T-helper 2 cell treated with Interferon-gamma antibody and Interleukin-4, amounts not matched to agents 5 μg/mL and 100 μg/mL, for 36 hours (primary cell): ENCODE measurements at regions not wholly inside any gene's neighbourhood (a gene's known extent, or its start where the extent isn't known, plus 50 kb on each side); places are given as distances from the start of the nearest gene placed in this dataset.

ENCODE experiments used
- DNase-seq: peaks from one replicate; pipeline ENCODE4 v3.0.0; 2021; ENCODE audit warnings: low spot score
- H3K27ac Mint-ChIP-seq: one replicate; pipeline ENCODE4 v1.8.0; 2021; ENCODE audit warnings: mild to moderate bottlenecking, mixed read lengths
- H3K27me3 Mint-ChIP-seq: one replicate; pipeline ENCODE4 v1.8.0; 2021; ENCODE audit warnings: low read depth, mixed read lengths
- H3K36me3 Mint-ChIP-seq: one replicate; pipeline ENCODE4 v1.8.0; 2021; ENCODE audit warnings: low read depth, mixed read lengths
- H3K4me1 Mint-ChIP-seq: one replicate; pipeline ENCODE4 v1.8.0; 2021; ENCODE audit warnings: low read depth, mixed read lengths
- H3K4me3 Mint-ChIP-seq: one replicate; pipeline ENCODE4 v1.8.0; 2022; ENCODE audit warnings: mild to moderate bottlenecking, moderate library complexity, mixed read lengths
- H3K9me3 Mint-ChIP-seq: one replicate; pipeline ENCODE4 v1.8.0; 2021; ENCODE audit warnings: mixed read lengths

- Mint-ChIP-seq H3K27ac (no peak overlapping the region), H3K27me3 (no peaks in the 10 kb centered on the region), H3K9me3 (no peaks in the 10 kb centered on the region), H3K36me3 (no peaks in the 10 kb centered on the region), H3K4me1 (no peaks in the 10 kb centered on the region), H3K4me3 (no peak overlapping the region)
- no peak for DNase-seq
These were observed 293.3 kb upstream of the TFPI start for GRCh38 chr2:187847245-187848208.

- Mint-ChIP-seq H3K36me3 (no peaks in the 10 kb centered on the region), H3K27ac (no peak overlapping the region), H3K27me3 (no peaks in the 10 kb centered on the region), H3K9me3 (no peaks in the 10 kb centered on the region), H3K4me3 (no peak overlapping the region), H3K4me1 (no peaks in the 10 kb centered on the region)
- no peak for DNase-seq
These were observed 297.8 kb upstream of the TFPI start for GRCh38 chr2:187851955-187852561.

GRCh38 chr2:187853381-187853791 lies 299.2 kb upstream of the TFPI start:
- H3K27ac Mint-ChIP-seq, result no peak overlapping the region
- H3K4me1 Mint-ChIP-seq, result no peaks in the 10 kb centered on the region
- H3K27me3 Mint-ChIP-seq, result no peaks in the 10 kb centered on the region
- H3K36me3 Mint-ChIP-seq, result no peaks in the 10 kb centered on the region
- H3K9me3 Mint-ChIP-seq, result no peaks in the 10 kb centered on the region
- H3K4me3 Mint-ChIP-seq, result no peak overlapping the region
- DNase-seq, result no peak

GRCh38 chr2:187854801-187855200 lies 300.6 kb upstream of the TFPI start:
- Mint-ChIP-seq H3K36me3 (no peaks in the 10 kb centered on the region), H3K27ac (no peak overlapping the region), H3K4me3 (no peak overlapping the region), H3K9me3 (no peaks in the 10 kb centered on the region), H3K27me3 (no peaks in the 10 kb centered on the region), H3K4me1 (no peaks in the 10 kb centered on the region)
- no peak for DNase-seq

GRCh38 chr2:187855689-187856088 lies 301.5 kb upstream of the TFPI start:
- no peak overlapping the region for H3K27ac Mint-ChIP-seq
- H3K36me3 Mint-ChIP-seq, result no peaks in the 10 kb centered on the region
- no peak for DNase-seq
- H3K9me3 Mint-ChIP-seq, result no peaks in the 10 kb centered on the region
- H3K4me3 Mint-ChIP-seq, result no peak overlapping the region
- H3K4me1 Mint-ChIP-seq, result no peaks in the 10 kb centered on the region
- H3K27me3 Mint-ChIP-seq, result no peaks in the 10 kb centered on the region

DNA sequence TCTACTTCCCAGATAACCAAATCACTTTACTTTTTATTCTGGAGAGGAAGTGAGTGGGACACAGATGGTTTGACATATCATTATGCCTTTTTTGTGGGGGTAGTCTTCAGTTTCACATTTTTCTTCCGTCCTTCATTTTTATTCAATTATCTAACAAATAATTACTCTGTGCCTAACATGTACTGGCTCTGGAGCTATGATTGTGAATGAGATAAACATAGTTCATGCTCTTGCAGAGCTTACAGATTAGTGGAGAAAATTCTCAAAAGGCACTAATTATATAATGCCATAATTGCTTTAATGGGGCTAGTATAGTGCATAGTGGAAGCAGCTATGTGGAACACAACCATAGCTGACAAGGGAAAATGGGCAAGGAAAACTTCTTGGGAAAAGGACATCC lies 303.6 kb upstream of the TFPI start:
- no peaks in the 10 kb centered on the region for H3K36me3 Mint-ChIP-seq
- no peak overlapping the region for H3K4me3 Mint-ChIP-seq
- no peak overlapping the region for H3K27ac Mint-ChIP-seq
- no peaks in the 10 kb centered on the region for H3K27me3 Mint-ChIP-seq
- H3K4me1 Mint-ChIP-seq, result no peaks in the 10 kb centered on the region
- no peaks in the 10 kb centered on the region for H3K9me3 Mint-ChIP-seq
- no peak for DNase-seq

DNA sequence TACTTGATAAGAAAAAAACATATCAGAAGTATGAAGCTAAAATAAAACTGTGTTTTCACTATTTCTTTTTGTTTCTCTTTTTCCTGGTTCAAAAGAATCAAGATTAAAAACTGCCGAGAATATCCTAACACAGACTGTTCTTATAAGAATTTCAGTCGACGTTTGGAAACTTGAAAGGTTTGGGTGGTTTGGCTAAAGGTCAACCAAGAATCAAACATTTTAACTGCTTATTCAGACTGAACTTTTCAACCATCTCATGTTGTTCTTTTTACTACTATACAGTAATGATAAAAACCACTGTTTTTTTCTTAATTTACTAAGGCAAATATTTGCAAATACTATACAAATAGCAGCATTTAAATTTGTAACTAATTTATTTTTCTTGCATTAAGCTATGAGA lies 308.5 kb upstream of the TFPI start:
- no peaks in the 10 kb centered on the region for H3K36me3 Mint-ChIP-seq
- no peak overlapping the region for H3K4me3 Mint-ChIP-seq
- no peak for DNase-seq
- no peak overlapping the region for H3K27ac Mint-ChIP-seq
- H3K27me3 Mint-ChIP-seq, result no peaks in the 10 kb centered on the region
- H3K4me1 Mint-ChIP-seq, result no peaks in the 10 kb centered on the region
- no peaks in the 10 kb centered on the region for H3K9me3 Mint-ChIP-seq

- no peaks in the 10 kb centered on the region for H3K36me3 Mint-ChIP-seq
- no peaks in the 10 kb centered on the region for H3K27me3 Mint-ChIP-seq
- no peak overlapping the region for H3K27ac Mint-ChIP-seq
- H3K9me3 Mint-ChIP-seq, result no peaks in the 10 kb centered on the region
- no peak for DNase-seq
- no peak overlapping the region for H3K4me3 Mint-ChIP-seq
- no peaks in the 10 kb centered on the region for H3K4me1 Mint-ChIP-seq
These were observed 310.8 kb upstream of the TFPI start for GRCh38 chr2:187865025-187865424.

GRCh38 chr2:187867165-187867564 lies 312.9 kb upstream of the TFPI start:
- Mint-ChIP-seq H3K27ac (no peak overlapping the region), H3K4me1 (no peaks in the 10 kb centered on the region), H3K9me3 (no peaks in the 10 kb centered on the region), H3K4me3 (no peak overlapping the region), H3K27me3 (no peaks in the 10 kb centered on the region), H3K36me3 (no peaks in the 10 kb centered on the region)
- DNase-seq, result no peak

GRCh38 chr2:187869195-187869594 lies 315.0 kb upstream of the TFPI start:
- no peaks in the 10 kb centered on the region for H3K4me1 Mint-ChIP-seq
- H3K36me3 Mint-ChIP-seq, result no peaks in the 10 kb centered on the region
- no peaks in the 10 kb centered on the region for H3K27me3 Mint-ChIP-seq
- H3K27ac Mint-ChIP-seq, result no peak overlapping the region
- no peak for DNase-seq
- no peak overlapping the region for H3K4me3 Mint-ChIP-seq
- no peaks in the 10 kb centered on the region for H3K9me3 Mint-ChIP-seq

- Mint-ChIP-seq H3K36me3 (no peaks in the 10 kb centered on the region), H3K4me1 (no peaks in the 10 kb centered on the region), H3K27ac (no peak overlapping the region), H3K9me3 (no peaks in the 10 kb centered on the region), H3K27me3 (no peaks in the 10 kb centered on the region), H3K4me3 (no peak overlapping the region)
- DNase-seq, result no peak
These were observed 317.3 kb upstream of the TFPI start for GRCh38 chr2:187871506-187871905.

GRCh38 chr2:187873132-187873531 lies 318.9 kb upstream of the TFPI start:
- no peaks in the 10 kb centered on the region for H3K27me3 Mint-ChIP-seq
- H3K36me3 Mint-ChIP-seq, result no peaks in the 10 kb centered on the region
- no peaks in the 10 kb centered on the region for H3K9me3 Mint-ChIP-seq
- no peak for DNase-seq
- H3K4me3 Mint-ChIP-seq, result no peak overlapping the region
- H3K4me1 Mint-ChIP-seq, result no peaks in the 10 kb centered on the region
- no peak overlapping the region for H3K27ac Mint-ChIP-seq

GRCh38 chr2:187874786-187875185 lies 320.6 kb upstream of the TFPI start:
- no peaks in the 10 kb centered on the region for H3K9me3 Mint-ChIP-seq
- no peak overlapping the region for H3K27ac Mint-ChIP-seq
- H3K4me3 Mint-ChIP-seq, result no peak overlapping the region
- no peaks in the 10 kb centered on the region for H3K27me3 Mint-ChIP-seq
- H3K4me1 Mint-ChIP-seq, result no peaks in the 10 kb centered on the region
- no peaks in the 10 kb centered on the region for H3K36me3 Mint-ChIP-seq
- no peak for DNase-seq

DNA sequence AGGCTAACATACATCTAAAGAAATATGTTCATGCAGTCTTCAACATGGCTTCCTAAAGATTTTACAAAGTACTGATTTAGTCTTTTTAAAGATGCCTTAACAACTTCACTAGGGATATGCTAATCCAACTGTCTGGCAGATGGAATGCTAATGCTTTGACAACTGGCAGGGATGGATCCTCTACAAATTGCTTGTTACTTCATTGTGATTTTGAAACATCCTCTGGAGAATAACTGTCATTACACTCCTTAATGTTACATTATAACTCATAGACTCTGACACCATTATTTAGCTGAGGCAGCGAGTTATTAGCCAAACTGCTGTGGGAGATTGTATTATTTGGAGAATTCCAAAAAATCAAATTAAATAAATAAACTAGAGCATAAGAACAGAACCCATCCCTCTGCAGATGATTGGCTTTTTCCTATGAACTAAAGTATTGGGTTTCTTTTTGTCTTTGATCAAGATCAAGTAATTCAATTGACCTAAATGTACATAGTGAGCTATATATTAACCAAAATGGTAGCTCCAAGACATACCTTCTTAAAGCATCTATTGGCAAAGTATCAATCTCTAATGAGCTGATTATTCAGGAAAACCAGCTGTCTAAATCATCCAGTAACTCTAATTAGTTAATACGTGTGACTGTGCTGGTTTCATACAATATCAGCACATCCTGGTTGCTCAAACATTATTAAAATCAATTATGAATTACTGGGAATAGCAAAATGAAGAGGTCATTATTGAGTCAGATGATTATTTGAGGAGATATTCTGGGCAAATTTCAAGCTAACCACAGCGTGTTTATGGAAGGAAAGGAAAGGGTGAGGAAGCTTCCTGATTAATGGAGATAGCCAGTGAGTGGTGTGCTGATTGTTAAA lies 321.3 kb upstream of the TFPI start:
- no peak for DNase-seq
- no peaks in the 10 kb centered on the region for H3K27me3 Mint-ChIP-seq
- no peaks in the 10 kb centered on the region for H3K4me1 Mint-ChIP-seq
- H3K9me3 Mint-ChIP-seq, result no peaks in the 10 kb centered on the region
- H3K4me3 Mint-ChIP-seq, result no peak overlapping the region
- no peak overlapping the region for H3K27ac Mint-ChIP-seq
- H3K36me3 Mint-ChIP-seq, result no peaks in the 10 kb centered on the region
